ENCODE measurements at regions not wholly inside any gene's neighbourhood (a gene's known extent, or its start where the extent isn't known, plus 50 kb on each side); places are given as distances from the start of the nearest gene placed in this dataset.

GRCh38 chr4:77286906-77287305 lies 129.9 kb downstream of the CCNG2 start:
- ChIA-PET POLR2A (no interaction called here), CTCF (interaction anchor here (0.5 kb wide), 1 partner anchor 67 kb away, joined by 3 read pairs; no protein-coding TSS in a partner anchor)
- TF ChIP-seq PATZ1 (tag by site-specific recombination; IDR thresholded peaks at IDR 0.05) = no peak
- TF ChIP-seq IKZF3 (tag by site-specific recombination; IDR thresholded peaks at IDR 0.05) = no peak
- TF ChIP-seq HOXD13 (CRISPR knock-in tag; IDR thresholded peaks at IDR 0.05; ENCODE audit: borderline replicate concordance) = no peak
- no peak for TF ChIP-seq ZNF18 (tag by site-specific recombination; IDR thresholded peaks at IDR 0.05)
- no peak for TF ChIP-seq ATF2 (tag by site-specific recombination; IDR thresholded peaks at IDR 0.05; ENCODE audit: low read depth)
- TF ChIP-seq ZNF155 (tag by site-specific recombination; IDR thresholded peaks at IDR 0.05) = no peak
- TF ChIP-seq ZNF114 (tag by site-specific recombination; IDR thresholded peaks at IDR 0.05) = no peak
- TF ChIP-seq, protein P1, sequence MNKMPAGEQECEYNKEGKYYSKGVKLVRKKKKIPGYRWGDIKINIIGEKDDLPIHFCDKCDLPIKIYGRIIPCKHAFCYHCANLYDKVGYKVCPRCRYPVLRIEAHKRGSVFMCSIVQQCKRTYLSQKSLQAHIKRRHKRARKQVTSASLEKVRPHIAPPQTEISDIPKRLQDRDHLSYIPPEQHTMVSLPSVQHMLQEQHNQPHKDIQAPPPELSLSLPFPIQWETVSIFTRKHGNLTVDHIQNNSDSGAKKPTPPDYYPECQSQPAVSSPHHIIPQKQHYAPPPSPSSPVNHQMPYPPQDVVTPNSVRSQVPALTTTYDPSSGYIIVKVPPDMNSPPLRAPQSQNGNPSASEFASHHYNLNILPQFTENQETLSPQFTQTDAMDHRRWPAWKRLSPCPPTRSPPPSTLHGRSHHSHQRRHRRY (tag by site-specific recombination; IDR thresholded peaks at IDR 0.05) = no peak
- no peak for TF ChIP-seq BCL11A (tag by site-specific recombination; IDR thresholded peaks at IDR 0.05; ENCODE audit: low read depth)
- TF ChIP-seq SP7 (tag by site-specific recombination; IDR thresholded peaks at IDR 0.05) = no peak
- no peak for TF ChIP-seq ZNF23 (tag by site-specific recombination; IDR thresholded peaks at IDR 0.05; ENCODE audit: borderline replicate concordance)
- TF ChIP-seq ZNF416 (tag by site-specific recombination; IDR thresholded peaks at IDR 0.05) = no peak
- H3K4me1 ChIP-seq (ENCODE audit: control insufficient read depth, insufficient read depth, low read length) = no peaks in the 10 kb centered on the region
- H3K4me3 ChIP-seq (ENCODE audit: low read depth, low read length) = no peak overlapping the region
- H3K36me3 ChIP-seq (ENCODE audit: control insufficient read depth in 2 of 2, insufficient read depth in 1 of 2, low read length in 2 of 2) = no peaks in the 10 kb centered on the region
- H3K27ac ChIP-seq (ENCODE audit: extremely low read depth, low read depth, low read length) = no peak overlapping the region
- H3K9me3 ChIP-seq (ENCODE audit: control insufficient read depth, insufficient read depth, low read depth, low read length) = no peaks in the 10 kb centered on the region

GRCh38 chr4:77293426-77293825 lies 136.4 kb downstream of the CCNG2 start:
- ChIA-PET POLR2A (no interaction called here), CTCF (interaction anchor here (0.6 to 1.0 kb wide), 4 partner anchors 11 to 140 kb away, joined by 3 to 5 read pairs (median 3); no protein-coding TSS in a partner anchor)
- Histone ChIP-seq H3K36me3 (ENCODE audit: control insufficient read depth in 2 of 2, insufficient read depth in 1 of 2, low read length in 2 of 2) (no peaks in the 10 kb centered on the region), H3K4me1 (ENCODE audit: control insufficient read depth, insufficient read depth, low read length) (no peaks in the 10 kb centered on the region), H3K9me3 (ENCODE audit: control insufficient read depth, insufficient read depth, low read depth, low read length) (no peaks in the 10 kb centered on the region), H3K4me3 (ENCODE audit: low read depth, low read length) (no peak overlapping the region), H3K27ac (ENCODE audit: extremely low read depth, low read depth, low read length) (no peak overlapping the region)
- no peak for TF ChIP-seq ZFHX2 (tag by site-specific recombination; conservative IDR thresholded peaks at IDR 0.05)
- TF ChIP-seq ZNF354C (tag by site-specific recombination; IDR thresholded peaks at IDR 0.05; ENCODE audit: borderline replicate concordance, low read depth) = no peak
- TF ChIP-seq MEIS1 (CRISPR knock-in tag; IDR thresholded peaks at IDR 0.05; ENCODE audit: borderline replicate concordance) = no peak
- TF ChIP-seq GLI4 (tag by site-specific recombination; IDR thresholded peaks at IDR 0.05) = no peak
- TF ChIP-seq ZNF707 (tag by site-specific recombination; IDR thresholded peaks at IDR 0.05) = no peak
- no peak for TF ChIP-seq ZNF623 (tag by site-specific recombination; IDR thresholded peaks at IDR 0.05)
- no peak for TF ChIP-seq ZNF221 (tag by site-specific recombination; IDR thresholded peaks at IDR 0.05; ENCODE audit: borderline replicate concordance)
- TF ChIP-seq GLI2 (tag by site-specific recombination; IDR thresholded peaks at IDR 0.05; ENCODE audit: borderline replicate concordance, low read depth) = no peak
- TF ChIP-seq, protein P2, sequence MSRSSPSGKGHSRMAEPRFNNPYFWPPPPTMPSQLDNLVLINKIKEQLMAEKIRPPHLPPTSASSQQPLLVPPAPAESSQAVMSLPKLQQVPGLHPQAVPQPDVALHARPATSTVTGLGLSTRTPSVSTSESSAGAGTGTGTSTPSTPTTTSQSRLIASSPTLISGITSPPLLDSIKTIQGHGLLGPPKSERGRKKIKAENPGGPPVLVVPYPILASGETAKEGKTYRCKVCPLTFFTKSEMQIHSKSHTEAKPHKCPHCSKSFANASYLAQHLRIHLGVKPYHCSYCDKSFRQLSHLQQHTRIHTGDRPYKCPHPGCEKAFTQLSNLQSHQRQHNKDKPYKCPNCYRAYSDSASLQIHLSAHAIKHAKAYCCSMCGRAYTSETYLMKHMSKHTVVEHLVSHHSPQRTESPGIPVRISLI (tag by site-specific recombination; IDR thresholded peaks at IDR 0.05) = no peak
- no peak for TF ChIP-seq ZNF398 (tag by site-specific recombination; IDR thresholded peaks at IDR 0.05)
- no peak for TF ChIP-seq BCL11A (tag by site-specific recombination; IDR thresholded peaks at IDR 0.05; ENCODE audit: low read depth)
- TF ChIP-seq, protein P3, sequence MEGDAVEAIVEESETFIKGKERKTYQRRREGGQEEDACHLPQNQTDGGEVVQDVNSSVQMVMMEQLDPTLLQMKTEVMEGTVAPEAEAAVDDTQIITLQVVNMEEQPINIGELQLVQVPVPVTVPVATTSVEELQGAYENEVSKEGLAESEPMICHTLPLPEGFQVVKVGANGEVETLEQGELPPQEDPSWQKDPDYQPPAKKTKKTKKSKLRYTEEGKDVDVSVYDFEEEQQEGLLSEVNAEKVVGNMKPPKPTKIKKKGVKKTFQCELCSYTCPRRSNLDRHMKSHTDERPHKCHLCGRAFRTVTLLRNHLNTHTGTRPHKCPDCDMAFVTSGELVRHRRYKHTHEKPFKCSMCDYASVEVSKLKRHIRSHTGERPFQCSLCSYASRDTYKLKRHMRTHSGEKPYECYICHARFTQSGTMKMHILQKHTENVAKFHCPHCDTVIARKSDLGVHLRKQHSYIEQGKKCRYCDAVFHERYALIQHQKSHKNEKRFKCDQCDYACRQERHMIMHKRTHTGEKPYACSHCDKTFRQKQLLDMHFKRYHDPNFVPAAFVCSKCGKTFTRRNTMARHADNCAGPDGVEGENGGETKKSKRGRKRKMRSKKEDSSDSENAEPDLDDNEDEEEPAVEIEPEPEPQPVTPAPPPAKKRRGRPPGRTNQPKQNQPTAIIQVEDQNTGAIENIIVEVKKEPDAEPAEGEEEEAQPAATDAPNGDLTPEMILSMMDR (tag by site-specific recombination; IDR thresholded peaks at IDR 0.05) = no peak
